Activated T-helper 2 cell treated with anti-CD3 and anti-CD28 coated beads, Interferon-gamma antibody, Interleukin-2, Interleukin-4, amounts not matched to agents 10 μg/mL and 5 μg/mL and 100 μg/mL, durations not matched to agents 14 hours and 24 hours and 36 hours (primary cell): ENCODE measurements at regions not wholly inside any gene's neighbourhood (a gene's known extent, or its start where the extent isn't known, plus 50 kb on each side); places are given as distances from the start of the nearest gene placed in this dataset.

Source experiments
- DNase-seq: peaks from one replicate; pipeline ENCODE4 v3.0.0; 2021; ENCODE audit warnings: low spot score
- H3K27ac Mint-ChIP-seq: one replicate; pipeline ENCODE4 v1.8.0; 2021; ENCODE audit warnings: mixed read lengths
- H3K27me3 Mint-ChIP-seq: one replicate; pipeline ENCODE4 v1.8.0; 2021; ENCODE audit warnings: low read depth, mixed read lengths
- H3K36me3 Mint-ChIP-seq: one replicate; pipeline ENCODE4 v1.8.0; 2021; ENCODE audit warnings: low read depth, mixed read lengths
- H3K4me1 Mint-ChIP-seq: one replicate; pipeline ENCODE4 v1.8.0; 2021; ENCODE audit warnings: low read depth, mixed read lengths
- H3K4me3 Mint-ChIP-seq: one replicate; pipeline ENCODE4 v1.8.0; 2021; ENCODE audit warnings: low read depth, mild to moderate bottlenecking, moderate library complexity, mixed read lengths
- H3K9me3 Mint-ChIP-seq: one replicate; pipeline ENCODE4 v1.8.0; 2021; ENCODE audit warnings: mixed read lengths
- intact Hi-C: fragments of 100-400 bp; cut with micrococcal nuclease; formaldehyde crosslinking; loops from one replicate; pipeline ENCODE4 v1.15.1; 2023

DNA sequence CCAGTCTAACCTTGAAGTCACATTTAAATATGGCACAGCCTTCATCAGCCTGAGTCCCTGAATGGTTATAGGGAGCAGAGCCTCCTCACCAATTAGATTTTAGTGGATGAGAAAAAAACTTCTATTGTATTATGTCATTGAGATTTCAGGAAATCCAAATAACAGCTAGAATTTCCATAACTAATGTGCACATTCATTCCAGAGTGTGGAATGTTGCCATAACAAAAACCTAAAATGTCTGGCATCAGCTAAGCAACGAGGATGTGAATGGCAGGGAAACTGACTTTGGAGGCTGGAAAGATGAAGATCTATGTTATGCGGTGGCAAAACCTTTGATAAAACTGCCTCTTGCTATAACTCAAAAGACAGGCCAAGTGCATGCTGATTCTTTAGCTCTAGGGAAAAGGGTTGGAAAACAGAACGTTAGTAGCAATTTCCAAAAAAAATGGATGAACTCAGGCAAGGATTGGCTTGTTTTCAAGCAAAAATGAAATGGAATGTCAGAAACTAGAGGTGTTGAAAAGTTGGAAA lies 91.3 kb upstream of the NFIB start:
- no peaks in the 10 kb centered on the region for H3K4me1 Mint-ChIP-seq
- H3K9me3 Mint-ChIP-seq: no peaks in the 10 kb centered on the region
- H3K36me3 Mint-ChIP-seq: no peaks in the 10 kb centered on the region
- DNase-seq: no peak
- H3K4me3 Mint-ChIP-seq: no peak overlapping the region
- no peak overlapping the region for H3K27ac Mint-ChIP-seq
- H3K27me3 Mint-ChIP-seq: no peaks in the 10 kb centered on the region
- intact Hi-C loops: no loop called here

DNA sequence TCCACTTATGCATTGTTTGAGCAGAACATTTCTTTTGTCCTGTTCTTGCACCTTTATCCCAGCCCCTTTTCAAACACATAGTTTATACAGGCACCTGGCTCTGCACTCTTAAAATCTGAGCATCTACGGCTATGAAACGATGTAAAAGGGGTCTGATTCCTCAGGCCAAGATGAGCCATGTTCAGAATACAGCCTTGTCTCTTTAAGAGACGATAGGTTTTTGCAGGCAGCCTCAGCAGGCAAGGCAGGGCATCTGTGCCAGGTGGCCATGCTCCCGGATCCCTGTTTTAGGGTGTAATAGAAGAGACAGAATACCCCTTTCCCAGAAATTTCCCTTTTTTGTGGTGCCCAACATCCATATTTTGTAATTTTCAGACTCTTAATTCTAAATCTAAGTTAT lies 89.1 kb upstream of the NFIB start:
- no peak overlapping the region for H3K4me3 Mint-ChIP-seq
- DNase-seq: no peak
- H3K9me3 Mint-ChIP-seq: no peaks in the 10 kb centered on the region
- H3K27ac Mint-ChIP-seq: no peak overlapping the region
- intact Hi-C loops: no loop called here
- no peaks in the 10 kb centered on the region for H3K4me1 Mint-ChIP-seq
- H3K27me3 Mint-ChIP-seq: no peaks in the 10 kb centered on the region
- no peaks in the 10 kb centered on the region for H3K36me3 Mint-ChIP-seq

GRCh38 chr9:14402583-14402982 lies 88.6 kb upstream of the NFIB start:
- no peaks in the 10 kb centered on the region for H3K9me3 Mint-ChIP-seq
- H3K4me1 Mint-ChIP-seq: no peaks in the 10 kb centered on the region
- DNase-seq: no peak
- intact Hi-C loops: no loop called here
- H3K27ac Mint-ChIP-seq: no peak overlapping the region
- H3K36me3 Mint-ChIP-seq: no peaks in the 10 kb centered on the region
- H3K4me3 Mint-ChIP-seq: no peak overlapping the region
- H3K27me3 Mint-ChIP-seq: no peaks in the 10 kb centered on the region

GRCh38 chr9:14401911-14402310 lies 88.0 kb upstream of the NFIB start:
- Mint-ChIP-seq H3K27ac (no peak overlapping the region), H3K4me1 (no peaks in the 10 kb centered on the region), H3K4me3 (no peak overlapping the region), H3K36me3 (no peaks in the 10 kb centered on the region), H3K27me3 (no peaks in the 10 kb centered on the region), H3K9me3 (no peaks in the 10 kb centered on the region)
- intact Hi-C loops: no loop called here
- DNase-seq: no peak

GRCh38 chr9:14400658-14400995 lies 86.7 kb upstream of the NFIB start:
- Mint-ChIP-seq H3K4me1 (no peaks in the 10 kb centered on the region), H3K36me3 (no peaks in the 10 kb centered on the region), H3K4me3 (no peak overlapping the region), H3K27ac (no peak overlapping the region), H3K9me3 (no peaks in the 10 kb centered on the region), H3K27me3 (no peaks in the 10 kb centered on the region)
- intact Hi-C loops: no loop called here
- DNase-seq: no peak

DNA sequence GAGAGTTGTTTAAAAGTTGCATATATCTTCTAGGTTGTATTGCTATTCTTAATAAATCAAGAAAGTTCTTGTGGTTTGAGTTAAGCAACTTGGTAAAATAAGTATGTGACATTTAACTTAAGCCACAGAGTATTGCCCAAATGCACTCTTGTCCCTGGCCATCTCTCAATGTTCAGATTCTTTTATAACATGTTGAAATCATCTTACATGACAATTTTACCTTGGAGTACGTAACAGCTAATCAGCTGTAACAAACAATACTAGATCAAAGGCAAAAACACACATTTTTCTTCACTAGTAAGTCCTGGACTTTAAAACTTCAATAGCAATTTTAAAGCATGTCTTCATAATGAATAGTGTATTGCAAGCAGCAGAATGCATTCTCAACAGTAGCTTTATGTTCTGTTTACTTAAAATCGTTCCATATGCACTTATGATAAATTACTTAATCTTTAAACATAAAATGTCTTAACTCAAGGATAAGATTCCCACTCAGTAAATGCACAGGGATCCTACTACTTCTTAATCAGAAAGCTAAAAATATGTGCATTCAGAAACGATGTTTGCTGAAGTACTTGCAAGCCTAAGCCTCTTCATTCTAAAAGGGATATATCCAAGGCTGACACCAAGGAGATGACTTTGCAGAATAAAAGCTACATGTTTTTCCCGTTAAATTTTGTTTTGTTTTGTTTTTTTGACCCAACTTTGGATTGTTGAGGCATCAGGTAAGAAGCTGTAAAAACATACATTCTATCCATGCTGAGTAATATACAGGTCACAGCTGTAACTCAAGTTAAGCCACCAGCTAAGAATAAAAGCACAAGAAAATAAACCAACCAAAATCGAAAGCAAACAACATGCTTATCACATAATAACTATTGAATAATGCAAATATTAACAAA lies 86.1 kb upstream of the NFIB start:
- H3K4me1 Mint-ChIP-seq: no peaks in the 10 kb centered on the region
- intact Hi-C loops: no loop called here
- H3K9me3 Mint-ChIP-seq: no peaks in the 10 kb centered on the region
- H3K4me3 Mint-ChIP-seq: no peak overlapping the region
- no peaks in the 10 kb centered on the region for H3K27me3 Mint-ChIP-seq
- no peaks in the 10 kb centered on the region for H3K36me3 Mint-ChIP-seq
- no peak overlapping the region for H3K27ac Mint-ChIP-seq
- DNase-seq: no peak

- no peaks in the 10 kb centered on the region for H3K36me3 Mint-ChIP-seq
- no peak for DNase-seq
- H3K4me3 Mint-ChIP-seq: no peak overlapping the region
- intact Hi-C loops: no loop called here
- H3K4me1 Mint-ChIP-seq: no peaks in the 10 kb centered on the region
- no peaks in the 10 kb centered on the region for H3K9me3 Mint-ChIP-seq
- H3K27ac Mint-ChIP-seq: no peak overlapping the region
- H3K27me3 Mint-ChIP-seq: no peaks in the 10 kb centered on the region
Measured at GRCh38 chr9:14398473-14398872, 84.5 kb upstream of the NFIB start.

GRCh38 chr9:14396171-14396570 lies 82.2 kb upstream of the NFIB start:
- H3K4me3 Mint-ChIP-seq: no peak overlapping the region

DNA sequence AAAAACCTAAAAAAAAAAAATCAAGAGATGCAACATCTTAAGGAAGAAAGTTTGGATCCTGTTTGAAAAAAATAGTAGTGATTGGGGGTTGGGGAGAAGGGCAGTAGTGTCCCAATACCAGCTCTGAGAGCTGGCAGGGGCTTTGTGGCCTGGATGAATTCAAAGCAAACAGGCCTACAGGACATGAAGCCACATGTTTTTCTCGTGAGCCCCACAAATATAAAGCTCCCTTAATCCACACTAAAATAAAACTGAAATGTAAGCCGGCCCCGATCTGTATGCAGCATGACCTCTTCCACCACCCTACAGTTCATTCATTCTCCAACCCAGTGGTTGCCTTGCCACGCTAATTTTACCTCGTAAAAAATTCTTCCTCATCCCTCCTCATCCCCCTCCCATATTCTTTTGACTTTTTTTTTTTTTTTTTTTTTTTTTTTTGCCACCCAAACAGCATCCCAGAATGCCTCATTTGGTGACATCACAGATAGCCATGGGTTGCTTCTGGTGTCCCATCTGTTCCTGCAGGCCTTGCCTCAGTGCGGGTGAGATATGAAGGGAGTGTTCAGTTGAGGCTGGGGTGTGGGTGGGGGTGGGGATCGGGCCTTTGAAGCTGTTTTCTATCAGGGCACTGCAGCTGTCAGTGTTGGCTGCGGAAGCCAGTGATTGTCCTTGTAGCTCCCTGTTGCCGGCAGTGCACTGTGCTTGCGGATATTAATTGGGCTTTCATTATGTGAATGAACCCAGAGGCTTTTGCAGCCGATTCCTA lies 81.6 kb upstream of the NFIB start:
- no peaks in the 10 kb centered on the region for H3K4me1 Mint-ChIP-seq
- H3K9me3 Mint-ChIP-seq: no peaks in the 10 kb centered on the region
- no peak overlapping the region for H3K4me3 Mint-ChIP-seq
- no peak overlapping the region for H3K27ac Mint-ChIP-seq
- intact Hi-C loops: no loop called here
- H3K27me3 Mint-ChIP-seq: no peaks in the 10 kb centered on the region
- no peaks in the 10 kb centered on the region for H3K36me3 Mint-ChIP-seq
- no peak for DNase-seq

More at GRCh38 chr9:14396171-14396570, 82.2 kb upstream of the NFIB start:
- DNase-seq: no peak
- intact Hi-C loops: no loop called here
- Mint-ChIP-seq H3K27me3 (no peaks in the 10 kb centered on the region), H3K9me3 (no peaks in the 10 kb centered on the region), H3K27ac (no peak overlapping the region), H3K4me1 (no peaks in the 10 kb centered on the region), H3K36me3 (no peaks in the 10 kb centered on the region)

DNA sequence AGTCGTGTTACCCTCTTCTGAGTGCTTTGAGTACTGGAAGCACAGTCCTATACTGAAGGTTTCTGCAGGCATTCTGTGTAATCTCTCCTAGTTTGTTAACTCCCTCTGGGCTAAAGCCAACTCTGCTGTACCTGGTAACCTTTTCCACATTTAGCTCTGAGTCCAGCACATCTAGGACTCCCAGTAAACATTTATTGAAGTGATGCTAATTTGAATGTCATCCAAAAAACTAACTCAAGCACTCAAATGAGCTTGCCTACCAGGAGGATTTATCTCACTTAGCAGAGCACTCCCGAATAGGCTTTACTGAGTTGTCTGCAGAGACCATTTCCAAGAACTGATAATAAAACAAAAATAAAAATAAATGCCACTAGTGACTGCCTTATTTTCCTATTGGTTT lies 79.5 kb upstream of the NFIB start:
- Mint-ChIP-seq H3K27me3 (no peaks in the 10 kb centered on the region), H3K4me3 (no peak overlapping the region), H3K4me1 (no peaks in the 10 kb centered on the region), H3K36me3 (no peaks in the 10 kb centered on the region), H3K9me3 (no peaks in the 10 kb centered on the region), H3K27ac (no peak overlapping the region)
- DNase-seq: no peak
- intact Hi-C loops: no loop called here

- H3K4me1 Mint-ChIP-seq: no peaks in the 10 kb centered on the region
- H3K27ac Mint-ChIP-seq: no peak overlapping the region
- DNase-seq: no peak
- H3K4me3 Mint-ChIP-seq: no peak overlapping the region
- no peaks in the 10 kb centered on the region for H3K27me3 Mint-ChIP-seq
- H3K36me3 Mint-ChIP-seq: no peaks in the 10 kb centered on the region
- intact Hi-C loops: no loop called here
- H3K9me3 Mint-ChIP-seq: no peaks in the 10 kb centered on the region
Measured at GRCh38 chr9:14391620-14392019, 77.7 kb upstream of the NFIB start.

GRCh38 chr9:14389657-14390056 lies 75.7 kb upstream of the NFIB start:
- Mint-ChIP-seq H3K4me3 (no peak overlapping the region), H3K9me3 (no peaks in the 10 kb centered on the region), H3K36me3 (no peaks in the 10 kb centered on the region), H3K27me3 (no peaks in the 10 kb centered on the region), H3K27ac (no peak overlapping the region), H3K4me1 (no peaks in the 10 kb centered on the region)
- intact Hi-C loops: no loop called here
- no peak for DNase-seq

- Mint-ChIP-seq H3K4me1 (no peaks in the 10 kb centered on the region), H3K36me3 (no peaks in the 10 kb centered on the region), H3K27me3 (no peaks in the 10 kb centered on the region), H3K9me3 (no peaks in the 10 kb centered on the region), H3K4me3 (no peak overlapping the region), H3K27ac (no peak overlapping the region)
- DNase-seq: no peak
- intact Hi-C loops: no loop called here
Measured at GRCh38 chr9:14389146-14389545, 75.2 kb upstream of the NFIB start.
